Parathyroid adenoma (tissue), 2 donors: ENCODE measurements at regions not wholly inside any gene's neighbourhood (a gene's known extent, or its start where the extent isn't known, plus 50 kb on each side); places are given as distances from the start of the nearest gene placed in this dataset.

Experiments
- H2AFZ ChIP-seq: fragments of 300-600 bp; sonication (generic); one replicate; pipeline ENCODE4 v1.7.0; 2017; ENCODE audit warnings: antibody characterized with exemption, mild to moderate bottlenecking
- H3K27ac ChIP-seq: fragments of 300-600 bp; sonication (generic); one replicate; pipeline ENCODE4 v1.7.0; 2017
- H3K27me3 ChIP-seq: fragments of 300-600 bp; sonication (generic); one replicate; pipeline ENCODE4 v1.7.0; 2017; ENCODE audit warnings: low read length; ENCODE audit not compliant: control insufficient read depth, insufficient read depth
- H3K36me3 ChIP-seq: fragments of 300-600 bp; sonication (generic); one replicate; pipeline ENCODE4 v1.7.0; 2017; ENCODE audit warnings: low read length; ENCODE audit not compliant: control insufficient read depth, insufficient read depth
- H3K4me1 ChIP-seq: fragments of 300-600 bp; sonication (generic); one replicate; pipeline ENCODE4 v1.7.0; 2017; ENCODE audit warnings: control low read depth
- H3K4me2 ChIP-seq: fragments of 300-600 bp; sonication (generic); one replicate; pipeline ENCODE4 v1.7.0; 2017; ENCODE audit warnings: low read length
- H3K4me3 ChIP-seq: fragments of 300-600 bp; sonication (generic); one replicate; pipeline ENCODE4 v1.7.0; 2017; ENCODE audit warnings: low read depth, low read length
- H3K79me2 ChIP-seq: fragments of 300-600 bp; sonication (generic); one replicate; pipeline ENCODE4 v1.7.0; 2017; ENCODE audit warnings: control low read depth
- H3K9ac ChIP-seq: fragments of 300-600 bp; sonication (generic); one replicate; pipeline ENCODE4 v1.7.0; 2017; ENCODE audit warnings: mild to moderate bottlenecking
- H3K9me3 ChIP-seq: fragments of 300-600 bp; sonication (generic); one replicate; pipeline ENCODE4 v1.7.0; 2017; ENCODE audit warnings: low read length; ENCODE audit not compliant: control insufficient read depth
- TF ChIP-seq, protein P1 (sequence below): fragments of 300-600 bp; sonication (generic); IDR thresholded peaks from one replicate; pipeline ENCODE4 v1.7.0; 2017; ENCODE audit warnings: antibody characterized with exemption, mild to moderate bottlenecking
- donor health status: primary hyperparathyroidism.

DNA sequence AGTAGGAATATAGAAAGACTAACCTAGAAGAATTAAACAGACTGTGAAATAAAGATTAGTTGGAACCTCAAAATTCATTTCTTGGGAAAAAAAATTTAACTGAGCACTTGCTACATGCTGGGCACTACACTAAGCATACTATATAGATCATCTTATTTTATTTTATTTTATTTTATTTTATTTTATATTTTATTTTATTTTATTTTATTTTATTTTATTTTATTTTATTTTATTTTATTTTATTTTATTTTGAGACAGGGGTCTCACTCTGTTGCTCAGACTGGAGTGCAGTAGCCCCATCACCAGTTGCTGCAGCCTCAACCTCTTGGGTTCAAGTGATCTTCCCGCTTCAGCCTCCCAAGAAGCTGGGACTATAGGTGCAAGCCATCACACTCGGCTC is 74.5 kb upstream of the DSC1 start:
- Histone ChIP-seq H3K27me3 (no peaks in the 10 kb centered on the region), H3K79me2 (no peaks in the 10 kb centered on the region), H3K36me3 (no peaks in the 10 kb centered on the region), H3K4me3 (no peak overlapping the region), H3K9me3 (no peaks in the 10 kb centered on the region), H3K4me2 (no peak overlapping the region), H3K4me1 (peaks cover 45% of the 10 kb centered on the region), H2AFZ (no peak overlapping the region), H3K9ac (no peak overlapping the region), H3K27ac (no peak overlapping the region)
- TF ChIP-seq, protein P1, sequence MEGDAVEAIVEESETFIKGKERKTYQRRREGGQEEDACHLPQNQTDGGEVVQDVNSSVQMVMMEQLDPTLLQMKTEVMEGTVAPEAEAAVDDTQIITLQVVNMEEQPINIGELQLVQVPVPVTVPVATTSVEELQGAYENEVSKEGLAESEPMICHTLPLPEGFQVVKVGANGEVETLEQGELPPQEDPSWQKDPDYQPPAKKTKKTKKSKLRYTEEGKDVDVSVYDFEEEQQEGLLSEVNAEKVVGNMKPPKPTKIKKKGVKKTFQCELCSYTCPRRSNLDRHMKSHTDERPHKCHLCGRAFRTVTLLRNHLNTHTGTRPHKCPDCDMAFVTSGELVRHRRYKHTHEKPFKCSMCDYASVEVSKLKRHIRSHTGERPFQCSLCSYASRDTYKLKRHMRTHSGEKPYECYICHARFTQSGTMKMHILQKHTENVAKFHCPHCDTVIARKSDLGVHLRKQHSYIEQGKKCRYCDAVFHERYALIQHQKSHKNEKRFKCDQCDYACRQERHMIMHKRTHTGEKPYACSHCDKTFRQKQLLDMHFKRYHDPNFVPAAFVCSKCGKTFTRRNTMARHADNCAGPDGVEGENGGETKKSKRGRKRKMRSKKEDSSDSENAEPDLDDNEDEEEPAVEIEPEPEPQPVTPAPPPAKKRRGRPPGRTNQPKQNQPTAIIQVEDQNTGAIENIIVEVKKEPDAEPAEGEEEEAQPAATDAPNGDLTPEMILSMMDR, result no peak

DNA sequence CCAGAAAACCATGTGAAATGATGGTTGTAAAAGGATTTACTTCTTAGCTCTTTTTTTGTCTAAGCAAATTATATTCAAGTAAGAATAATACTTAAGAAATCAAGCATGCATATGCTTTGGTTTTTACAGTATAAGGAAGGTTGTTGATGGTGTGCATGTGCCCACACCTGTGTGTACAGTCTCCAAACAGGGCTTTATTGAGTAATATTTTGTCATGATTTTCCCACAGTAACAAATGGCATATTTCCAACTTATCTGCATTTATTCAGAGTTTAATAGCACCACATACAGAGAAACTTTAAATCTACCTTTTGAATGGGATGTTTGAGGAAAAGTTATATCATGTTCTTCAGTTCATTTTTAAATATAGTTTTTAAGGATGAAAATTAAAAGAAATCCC is 76.5 kb upstream of the DSG1 start:
- Histone ChIP-seq H3K36me3 (no peaks in the 10 kb centered on the region), H3K27ac (peak overlapping the region; percentile 96), H3K9ac (no peak overlapping the region), H3K9me3 (no peaks in the 10 kb centered on the region), H3K4me3 (no peak overlapping the region), H3K79me2 (no peaks in the 10 kb centered on the region), H3K27me3 (no peaks in the 10 kb centered on the region), H2AFZ (peak overlapping the region; percentile 28), H3K4me1 (peaks cover 51% of the 10 kb centered on the region), H3K4me2 (peak overlapping the region; percentile 58)
- TF ChIP-seq, protein P1, result no peak

DNA sequence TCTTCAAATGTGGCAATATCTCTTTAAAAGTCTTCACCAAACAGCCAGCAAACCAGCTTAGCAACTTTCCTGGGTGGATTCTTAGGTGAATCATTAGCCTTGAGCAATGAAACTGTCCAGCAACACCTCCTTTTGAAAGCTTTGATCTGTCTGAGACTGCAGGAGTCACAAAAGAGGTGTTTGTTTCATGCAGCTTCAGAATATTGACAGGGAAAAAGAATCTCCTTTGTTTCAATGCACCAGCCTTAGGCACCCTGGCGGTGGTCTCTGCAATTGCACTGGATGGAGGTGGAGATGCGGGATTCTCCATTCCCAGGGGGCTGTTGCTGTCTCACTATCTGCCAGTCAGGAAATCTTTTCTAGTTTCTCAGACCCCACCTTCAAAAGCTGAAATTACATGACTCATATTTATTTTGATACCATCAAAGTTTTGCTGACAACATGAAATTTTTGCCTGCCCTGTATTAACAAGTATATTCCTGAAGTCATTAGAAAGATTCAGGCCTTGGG is 76.0 kb upstream of the DSG1 start:
- peak overlapping the region; percentile 96 for H3K27ac ChIP-seq
- no peaks in the 10 kb centered on the region for H3K9me3 ChIP-seq
- H3K79me2 ChIP-seq, result no peaks in the 10 kb centered on the region
- peaks cover 55% of the 10 kb centered on the region for H3K4me1 ChIP-seq
- H2AFZ ChIP-seq, result peak overlapping the region; percentile 28
- H3K4me2 ChIP-seq, result peak overlapping the region; percentile 58
- peak overlapping the region; percentile 13 for H3K4me3 ChIP-seq
- no peaks in the 10 kb centered on the region for H3K27me3 ChIP-seq
- no peak overlapping the region for H3K9ac ChIP-seq
- TF ChIP-seq, protein P1, result peak; percentile 85
- no peaks in the 10 kb centered on the region for H3K36me3 ChIP-seq

DNA sequence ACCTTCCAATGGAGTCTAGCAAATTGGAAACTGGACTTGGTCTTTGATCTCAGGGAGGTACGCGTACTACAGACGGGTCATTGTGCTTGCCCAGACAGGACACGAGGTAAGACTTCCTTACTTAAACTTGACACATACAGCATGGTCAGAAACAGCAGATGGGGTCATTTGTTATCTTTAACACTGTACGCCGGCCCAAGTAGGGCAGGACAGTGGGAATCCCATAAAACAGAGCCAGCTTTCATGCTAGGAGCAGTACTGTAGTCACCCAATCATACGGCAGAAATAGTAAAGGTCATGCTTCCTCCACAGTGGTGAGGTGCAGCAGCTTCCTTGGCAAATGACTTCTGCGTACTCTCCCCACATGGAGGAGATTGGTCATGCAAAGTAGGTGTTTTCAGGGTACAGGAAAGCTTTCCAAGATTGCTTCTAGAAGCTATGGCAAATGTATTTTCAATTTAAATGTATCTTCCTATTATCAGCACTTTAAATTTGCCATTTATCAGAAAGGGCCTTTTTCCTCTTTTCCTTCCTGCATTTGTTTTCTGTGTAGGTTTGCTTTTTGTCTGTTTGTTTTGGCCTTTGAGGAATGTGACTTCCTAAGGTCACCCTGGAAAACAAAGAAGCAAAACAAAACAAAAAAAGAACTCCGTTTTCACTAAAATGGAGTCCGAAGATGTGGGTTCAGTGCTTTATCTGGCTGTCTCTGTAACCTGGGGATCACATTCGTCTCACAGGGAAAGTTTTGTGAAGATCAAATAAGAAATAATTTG is 74.0 kb upstream of the DSG1 start:
- H3K27ac ChIP-seq, result peak overlapping the region; percentile 96
- H3K4me3 ChIP-seq, result peak overlapping the region; percentile 17
- no peak overlapping the region for H3K4me2 ChIP-seq
- no peaks in the 10 kb centered on the region for H3K36me3 ChIP-seq
- peak overlapping the region; percentile 57 for H3K9ac ChIP-seq
- H2AFZ ChIP-seq, result peak overlapping the region; percentile 41
- peaks cover 63% of the 10 kb centered on the region for H3K4me1 ChIP-seq
- TF ChIP-seq, protein P1, result no peak
- no peaks in the 10 kb centered on the region for H3K9me3 ChIP-seq
- no peaks in the 10 kb centered on the region for H3K79me2 ChIP-seq
- H3K27me3 ChIP-seq, result no peaks in the 10 kb centered on the region
